OCI-LY7 (cell line): ENCODE measurements at regions not wholly inside any gene's neighbourhood (a gene's known extent, or its start where the extent isn't known, plus 50 kb on each side); places are given as distances from the start of the nearest gene placed in this dataset.

Source experiments
- BruUV-seq: library from RNA; stranded (reverse); fragments of 400-500 nt; replicated peaks from 2 replicates; lab custom pipeline; 2021; lab: Mats Ljungman, UMichigan
- CTCF ChIA-PET: fragments of 300-600 bp; sonication (Branson Sonifier 250); formaldehyde crosslinking; loops from one replicate; lab custom pipeline; 2022; ENCODE audit warnings: antibody characterized with exemption; ENCODE audit not compliant: unreplicated experiment; lab: Charles Lee
- POLR2A ChIA-PET: fragments of 300-600 bp; sonication (Branson Sonifier 250); formaldehyde crosslinking; loops from one replicate; lab custom pipeline; 2022; ENCODE audit warnings: antibody characterized with exemption; lab: Charles Lee
- DNase-seq: peaks from one replicate; pipeline ENCODE4 v3.0.0-alpha.2; 2015; ENCODE audit warnings: low spot score
- H2AFZ ChIP-seq: fragments of 200-600 bp; sonication (generic), shearing (Covaris generic); 2 replicates; pipeline ENCODE4 v1.6.1; 2014; ENCODE audit warnings: mild to moderate bottlenecking, antibody characterized with exemption, low read length, moderate library complexity
- H3K27ac ChIP-seq: fragments of 200-600 bp; sonication (generic); 2 replicates; pipeline ENCODE4 v1.5.1; 2014; ENCODE audit warnings: mixed run types, low read depth, mild to moderate bottlenecking, moderate library complexity, low read length, inconsistent platforms; ENCODE audit not compliant: poor library complexity, severe bottlenecking
- H3K36me3 ChIP-seq: fragments of 200-600 bp; sonication (generic); 2 replicates; pipeline ENCODE4 v1.6.1; 2014; ENCODE audit warnings: mild to moderate bottlenecking, antibody characterized with exemption, low read length, moderate library complexity, mixed read lengths; ENCODE audit not compliant: insufficient read depth
- H3K4me1 ChIP-seq: fragments of 200-600 bp; sonication (generic); 2 replicates; pipeline ENCODE4 v1.5.1; 2014; ENCODE audit warnings: mild to moderate bottlenecking, low read length; ENCODE audit not compliant: insufficient read depth, poor library complexity, severe bottlenecking
- H3K4me2 ChIP-seq: fragments of 200-600 bp; sonication (generic); 2 replicates; pipeline ENCODE4 v1.6.1; 2014; ENCODE audit warnings: mild to moderate bottlenecking, low read length
- H3K4me3 ChIP-seq: fragments of 200-600 bp; sonication (generic); 2 replicates; pipeline ENCODE4 v1.5.1; 2014; ENCODE audit warnings: mild to moderate bottlenecking, low read depth, low read length; ENCODE audit not compliant: poor library complexity, severe bottlenecking
- H3K79me2 ChIP-seq: fragments of 200-600 bp; sonication (generic); 2 replicates; pipeline ENCODE4 v1.6.1; 2016; ENCODE audit warnings: low read depth, mild to moderate bottlenecking, low read length, moderate library complexity, mixed read lengths; ENCODE audit not compliant: insufficient read depth
- H3K9me2 ChIP-seq: fragments of 200-600 bp; sonication (generic); 2 replicates; pipeline ENCODE4 v1.6.1; 2016; ENCODE audit warnings: mild to moderate bottlenecking, low read length, mixed read lengths; ENCODE audit not compliant: insufficient read depth
- H3K9me3 ChIP-seq: fragments of 200-600 bp; sonication (generic); 2 replicates; pipeline ENCODE4 v1.6.1; 2014; ENCODE audit warnings: mild to moderate bottlenecking, mixed run types, low read length, mixed read lengths
- H4K20me1 ChIP-seq: fragments of 200-600 bp; sonication (generic); 2 replicates; pipeline ENCODE4 v1.6.1; 2014; ENCODE audit warnings: mild to moderate bottlenecking, antibody characterized with exemption, low read length, moderate library complexity, mixed read lengths; ENCODE audit not compliant: insufficient read depth
- CTCF ChIP-seq: fragments of 200-600 bp; sonication (generic); conservative IDR thresholded peaks from 2 replicates; pipeline ENCODE4 v1.5.1; 2014; ENCODE audit warnings: mild to moderate bottlenecking, antibody characterized with exemption, low read length, moderate library complexity, mixed read lengths
- EZH2phosphoT487 ChIP-seq: fragments of 200-600 bp; sonication (generic); IDR thresholded peaks from 2 replicates; pipeline ENCODE4 v1.6.1; 2018; ENCODE audit warnings: low read depth, borderline replicate concordance, mild to moderate bottlenecking, mixed run types, antibody characterized with exemption, low read length, moderate library complexity, mixed read lengths
- intact Hi-C: fragments of 100-400 bp; cut with micrococcal nuclease; formaldehyde crosslinking; loops from one replicate; pipeline ENCODE4 v1.10.0; 2022; ENCODE audit not compliant: unreplicated experiment

DNA sequence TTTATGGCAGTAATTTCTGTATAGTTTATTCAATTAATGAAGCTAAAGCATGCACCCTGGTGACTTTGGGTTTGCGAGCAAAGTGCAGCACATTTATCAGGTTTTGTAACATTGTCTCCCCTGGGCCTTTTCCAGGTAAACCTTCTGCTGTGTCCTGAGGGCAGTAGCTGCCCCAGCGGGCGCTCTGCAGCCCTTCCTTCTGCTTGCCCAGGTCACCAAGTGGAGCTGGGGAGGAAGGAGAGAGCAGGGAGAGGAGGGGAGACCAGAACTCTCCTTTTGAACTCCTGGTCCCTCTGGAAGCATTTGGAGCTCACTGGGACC lies 145.6 kb downstream of the DLL1 start:
- Histone ChIP-seq H3K4me3 (no peak overlapping the region), H2AFZ (no peak overlapping the region), H3K4me1 (no peaks in the 10 kb centered on the region), H3K36me3 (no peaks in the 10 kb centered on the region), H3K9me2 (no peaks in the 10 kb centered on the region), H3K4me2 (no peak overlapping the region), H3K9me3 (0 out of 2 replicates have a peak, but pooled peaks cover 3% of the 10 kb centered on the region), H3K79me2 (no peaks in the 10 kb centered on the region), H3K27ac (no peak overlapping the region), H4K20me1 (no peaks in the 10 kb centered on the region)
- CTCF ChIA-PET = no interaction called here
- intact Hi-C loops = no loop called here
- DNase-seq = no peak
- POLR2A ChIA-PET = no interaction called here
- TF ChIP-seq CTCF (no peak), EZH2phosphoT487 (no peak)
- no TSS peak for BruUV-seq

GRCh38 chr6:170144571-170145271 lies 146.2 kb downstream of the DLL1 start:
- Histone ChIP-seq H4K20me1 (no peaks in the 10 kb centered on the region), H3K79me2 (no peaks in the 10 kb centered on the region), H3K4me3 (no peak overlapping the region), H3K36me3 (no peaks in the 10 kb centered on the region), H3K4me1 (no peaks in the 10 kb centered on the region), H3K9me3 (0 out of 2 replicates have a peak, but pooled peaks cover 3% of the 10 kb centered on the region), H3K27ac (no peak overlapping the region), H3K4me2 (no peak overlapping the region), H3K9me2 (no peaks in the 10 kb centered on the region), H2AFZ (no peak overlapping the region)
- ChIA-PET POLR2A (no interaction called here), CTCF (no interaction called here)
- BruUV-seq = no TSS peak
- no peak for DNase-seq
- intact Hi-C loops = no loop called here
- no peak for TF ChIP-seq EZH2phosphoT487
- no peak for TF ChIP-seq CTCF

- no peaks in the 10 kb centered on the region for H3K79me2 ChIP-seq
- no peak overlapping the region for H3K4me2 ChIP-seq
- CTCF ChIA-PET = no interaction called here
- H4K20me1 ChIP-seq = no peaks in the 10 kb centered on the region
- no TSS peak for BruUV-seq
- H3K9me3 ChIP-seq = 0 out of 2 replicates have a peak, but pooled peaks cover 3% of the 10 kb centered on the region
- intact Hi-C loops = no loop called here
- H3K4me1 ChIP-seq = no peaks in the 10 kb centered on the region
- no peak overlapping the region for H3K4me3 ChIP-seq
- POLR2A ChIA-PET = no interaction called here
- no peak overlapping the region for H2AFZ ChIP-seq
- no peaks in the 10 kb centered on the region for H3K9me2 ChIP-seq
- no peak for DNase-seq
- no peaks in the 10 kb centered on the region for H3K36me3 ChIP-seq
- no peak overlapping the region for H3K27ac ChIP-seq
- TF ChIP-seq EZH2phosphoT487 (no peak), CTCF (no peak)
These were observed 147.3 kb downstream of the DLL1 start for GRCh38 chr6:170143401-170144150.
